ENCODE measurements at regions not wholly inside any gene's neighbourhood (a gene's known extent, or its start where the extent isn't known, plus 50 kb on each side); places are given as distances from the start of the nearest gene placed in this dataset.

DNA sequence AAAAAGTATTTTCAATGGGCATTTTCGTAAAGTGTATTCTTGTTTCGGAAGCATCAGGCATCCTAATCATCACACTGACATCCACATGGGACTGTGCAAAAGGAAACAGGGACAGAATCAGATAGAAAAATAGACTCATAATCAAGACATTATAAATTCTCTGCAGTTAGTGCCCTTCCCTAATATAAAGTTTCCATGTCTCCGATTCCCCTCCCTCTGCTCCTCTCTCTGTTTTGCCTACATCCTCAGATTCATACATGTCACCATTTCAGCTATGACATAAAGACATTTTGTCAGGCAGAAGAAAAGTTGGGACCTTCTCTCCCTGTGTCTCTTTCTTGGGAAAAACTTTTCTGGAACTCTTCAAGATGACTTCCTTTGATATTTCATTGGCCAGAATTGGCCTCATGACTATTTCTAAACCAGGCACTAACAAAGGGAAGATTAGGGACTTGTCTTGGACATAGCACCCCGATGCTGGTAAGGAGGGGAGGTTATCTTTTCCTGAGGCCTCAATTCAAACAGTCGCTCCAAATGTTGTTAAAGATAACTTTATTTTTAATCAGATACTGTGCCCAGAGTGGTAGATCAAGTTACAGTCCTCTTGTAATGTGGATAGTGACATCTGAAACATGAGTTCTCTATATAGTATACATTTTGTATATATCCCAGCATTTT, 212.1 kb upstream of the BTG1 start:
- CTCF ChIA-PET, result no interaction called here
- TF ChIP-seq ZNF654 (tag by site-specific recombination; IDR thresholded peaks at IDR 0.05; ENCODE audit: low read depth) (no peak), ZNF785 (tag by site-specific recombination; IDR thresholded peaks at IDR 0.05) (no peak), REST (tag by site-specific recombination; IDR thresholded peaks at IDR 0.05) (no peak), ZNF114 (tag by site-specific recombination; IDR thresholded peaks at IDR 0.05) (no peak), ZNF701 (tag by site-specific recombination; IDR thresholded peaks at IDR 0.05) (no peak), GFI1B (tag by site-specific recombination; IDR thresholded peaks at IDR 0.05) (no peak)

GRCh38 chr12:92356425-92356824, 210.8 kb upstream of the BTG1 start:
- no peak for TF ChIP-seq ZNF501 (tag by site-specific recombination; IDR thresholded peaks at IDR 0.05)
- no peak for TF ChIP-seq ZSCAN23 (tag by site-specific recombination; IDR thresholded peaks at IDR 0.05)
- no peak for TF ChIP-seq ZNF391 (tag by site-specific recombination; IDR thresholded peaks at IDR 0.05; ENCODE audit: borderline replicate concordance, low read depth)
- no peak for TF ChIP-seq ZSCAN18 (tag by site-specific recombination; IDR thresholded peaks at IDR 0.05)
- TF ChIP-seq TRIM28 (IDR thresholded peaks at IDR 0.05; ENCODE audit: borderline replicate concordance, low read length), result no peak
- no peak for TF ChIP-seq ZNF660 (tag by site-specific recombination; IDR thresholded peaks at IDR 0.05)
- no peak for TF ChIP-seq ZBTB1 (tag by site-specific recombination; IDR thresholded peaks at IDR 0.05)
- no peak for TF ChIP-seq ZNF248 (tag by site-specific recombination; IDR thresholded peaks at IDR 0.05)
- TF ChIP-seq ZNF629 (tag by site-specific recombination; IDR thresholded peaks at IDR 0.05), result no peak
- no peak for TF ChIP-seq ZNF560 (tag by site-specific recombination; IDR thresholded peaks at IDR 0.05; ENCODE audit: borderline replicate concordance)
- no peak for TF ChIP-seq MZF1 (tag by site-specific recombination; IDR thresholded peaks at IDR 0.05; ENCODE audit: borderline replicate concordance)
- TF ChIP-seq, protein P1, sequence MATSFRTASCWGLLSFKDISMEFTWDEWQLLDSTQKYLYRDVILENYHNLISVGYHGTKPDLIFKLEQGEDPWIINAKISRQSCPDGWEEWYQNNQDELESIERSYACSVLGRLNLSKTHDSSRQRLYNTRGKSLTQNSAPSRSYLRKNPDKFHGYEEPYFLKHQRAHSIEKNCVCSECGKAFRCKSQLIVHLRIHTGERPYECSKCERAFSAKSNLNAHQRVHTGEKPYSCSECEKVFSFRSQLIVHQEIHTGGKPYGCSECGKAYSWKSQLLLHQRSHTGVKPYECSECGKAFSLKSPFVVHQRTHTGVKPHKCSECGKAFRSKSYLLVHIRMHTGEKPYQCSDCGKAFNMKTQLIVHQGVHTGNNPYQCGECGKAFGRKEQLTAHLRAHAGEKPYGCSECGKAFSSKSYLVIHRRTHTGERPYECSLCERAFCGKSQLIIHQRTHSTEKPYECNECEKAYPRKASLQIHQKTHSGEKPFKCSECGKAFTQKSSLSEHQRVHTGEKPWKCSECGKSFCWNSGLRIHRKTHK (tag by site-specific recombination; IDR thresholded peaks at IDR 0.05), result no peak
- no peak for TF ChIP-seq ZNF624 (tag by site-specific recombination; IDR thresholded peaks at IDR 0.05)
- no peak for TF ChIP-seq ZNF366 (tag by site-specific recombination; conservative IDR thresholded peaks at IDR 0.05)
- no peak for TF ChIP-seq ZNF670 (tag by site-specific recombination; IDR thresholded peaks at IDR 0.05; ENCODE audit: low read depth)
- TF ChIP-seq ZNF747 (tag by site-specific recombination; IDR thresholded peaks at IDR 0.05), result no peak
- no peak for TF ChIP-seq ZNF274 (IDR thresholded peaks at IDR 0.05; ENCODE audit: low read length)
- no peak for TF ChIP-seq ZNF274 (tag by site-specific recombination; IDR thresholded peaks at IDR 0.05; ENCODE audit: borderline replicate concordance)
- no peak for TF ChIP-seq ZNF211 (tag by site-specific recombination; IDR thresholded peaks at IDR 0.05; ENCODE audit: low read depth)
- no peak for TF ChIP-seq ZNF404 (tag by site-specific recombination; IDR thresholded peaks at IDR 0.05)
- TF ChIP-seq ZNF426 (tag by site-specific recombination; IDR thresholded peaks at IDR 0.05), result no peak
- no peaks in the 10 kb centered on the region for H3K9me3 ChIP-seq (ENCODE audit: control insufficient read depth, insufficient read depth, low read depth, low read length)
- ChIA-PET POLR2A (no interaction called here), CTCF (no interaction called here)
- no peak overlapping the region for H3K4me3 ChIP-seq (ENCODE audit: low read depth, low read length)
- H3K4me1 ChIP-seq (ENCODE audit: control insufficient read depth, insufficient read depth, low read length), result no peaks in the 10 kb centered on the region
- no peak overlapping the region for H3K27ac ChIP-seq (ENCODE audit: extremely low read depth, low read depth, low read length)
- H3K36me3 ChIP-seq (ENCODE audit: control insufficient read depth in 2 of 2, insufficient read depth in 1 of 2, low read length in 2 of 2), result no peaks in the 10 kb centered on the region

More for the DNA sequence above, 212.1 kb upstream of the BTG1 start:
- Histone ChIP-seq H3K36me3 (ENCODE audit: control insufficient read depth in 2 of 2, insufficient read depth in 1 of 2, low read length in 2 of 2) (no peaks in the 10 kb centered on the region), H3K27ac (ENCODE audit: extremely low read depth, low read depth, low read length) (no peak overlapping the region), H3K4me1 (ENCODE audit: control insufficient read depth, insufficient read depth, low read length) (no peaks in the 10 kb centered on the region), H3K9me3 (ENCODE audit: control insufficient read depth, insufficient read depth, low read depth, low read length) (no peaks in the 10 kb centered on the region), H3K4me3 (ENCODE audit: low read depth, low read length) (no peak overlapping the region)
- POLR2A ChIA-PET, result no interaction called here
